A673 (cell line): ENCODE measurements at regions not wholly inside any gene's neighbourhood (a gene's known extent, or its start where the extent isn't known, plus 50 kb on each side); places are given as distances from the start of the nearest gene placed in this dataset.

Experiments used
- EZH2 ChIP-seq: fragments of 200-600 bp; sonication (generic); IDR thresholded peaks from 2 replicates; pipeline ENCODE4 v1.6.1; 2017; ENCODE audit warnings: borderline replicate concordance, low read depth, mild to moderate bottlenecking, mixed read lengths, antibody characterized with exemption, low read length; ENCODE audit not compliant: poor library complexity, severe bottlenecking
- TF ChIP-seq, protein P1 (sequence below): fragments of 300-800, 200-600 bp; sonication (generic); conservative IDR thresholded peaks from 2 replicates; pipeline ENCODE4 v1.5.1; 2017; ENCODE audit warnings: low read depth, mild to moderate bottlenecking, antibody characterized with exemption, low read length, moderate library complexity, mixed read lengths

- TF ChIP-seq, protein P1, sequence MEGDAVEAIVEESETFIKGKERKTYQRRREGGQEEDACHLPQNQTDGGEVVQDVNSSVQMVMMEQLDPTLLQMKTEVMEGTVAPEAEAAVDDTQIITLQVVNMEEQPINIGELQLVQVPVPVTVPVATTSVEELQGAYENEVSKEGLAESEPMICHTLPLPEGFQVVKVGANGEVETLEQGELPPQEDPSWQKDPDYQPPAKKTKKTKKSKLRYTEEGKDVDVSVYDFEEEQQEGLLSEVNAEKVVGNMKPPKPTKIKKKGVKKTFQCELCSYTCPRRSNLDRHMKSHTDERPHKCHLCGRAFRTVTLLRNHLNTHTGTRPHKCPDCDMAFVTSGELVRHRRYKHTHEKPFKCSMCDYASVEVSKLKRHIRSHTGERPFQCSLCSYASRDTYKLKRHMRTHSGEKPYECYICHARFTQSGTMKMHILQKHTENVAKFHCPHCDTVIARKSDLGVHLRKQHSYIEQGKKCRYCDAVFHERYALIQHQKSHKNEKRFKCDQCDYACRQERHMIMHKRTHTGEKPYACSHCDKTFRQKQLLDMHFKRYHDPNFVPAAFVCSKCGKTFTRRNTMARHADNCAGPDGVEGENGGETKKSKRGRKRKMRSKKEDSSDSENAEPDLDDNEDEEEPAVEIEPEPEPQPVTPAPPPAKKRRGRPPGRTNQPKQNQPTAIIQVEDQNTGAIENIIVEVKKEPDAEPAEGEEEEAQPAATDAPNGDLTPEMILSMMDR = no peak
- no peak for TF ChIP-seq EZH2
Observed at GRCh38 chr5:174606646-174607045, 117.7 kb upstream of the MSX2 start.
